Loucy (cell line): ENCODE measurements at regions not wholly inside any gene's neighbourhood (a gene's known extent, or its start where the extent isn't known, plus 50 kb on each side); places are given as distances from the start of the nearest gene placed in this dataset.

Experiments
- H2AFZ ChIP-seq: fragments of 200-600 bp; sonication (generic); 2 replicates; pipeline ENCODE4 v1.6.0; 2016; ENCODE audit warnings: antibody characterized with exemption, mild to moderate bottlenecking, low read length, moderate library complexity
- H3F3A ChIP-seq: fragments of 200-600 bp; 2 replicates; pipeline ENCODE4 v1.6.0; 2016; ENCODE audit warnings: antibody characterized with exemption, low read depth, mild to moderate bottlenecking
- H3K27me3 ChIP-seq: fragments of 200-600 bp; sonication (generic); 2 replicates; pipeline ENCODE4 v1.6.1; 2014; ENCODE audit warnings: low read length, mild to moderate bottlenecking; ENCODE audit not compliant: insufficient read depth, poor library complexity, severe bottlenecking
- H3K36me3 ChIP-seq: fragments of 200-600 bp; sonication (generic); 2 replicates; pipeline ENCODE4 v1.6.1; 2016; ENCODE audit warnings: low read length; ENCODE audit not compliant: insufficient read depth
- H3K4me1 ChIP-seq: fragments of 200-600 bp; sonication (generic); 2 replicates; pipeline ENCODE4 v1.5.1; 2014; ENCODE audit warnings: low read length, mild to moderate bottlenecking; ENCODE audit not compliant: insufficient read depth, poor library complexity, severe bottlenecking
- H3K4me2 ChIP-seq: fragments of 200-600 bp; sonication (generic); 2 replicates; pipeline ENCODE4 v1.6.0; 2014; ENCODE audit warnings: antibody characterized with exemption, low read length, low read depth, mild to moderate bottlenecking; ENCODE audit not compliant: poor library complexity, severe bottlenecking
- H3K4me3 ChIP-seq: fragments of 200-600 bp; sonication (generic); 2 replicates; pipeline ENCODE4 v1.5.1; 2014; ENCODE audit warnings: low read length, mild to moderate bottlenecking, mixed read lengths; ENCODE audit not compliant: poor library complexity, severe bottlenecking
- H3K79me2 ChIP-seq: fragments of 200-600 bp; sonication (generic); 2 replicates; pipeline ENCODE4 v1.6.1; 2014; ENCODE audit warnings: low read length; ENCODE audit not compliant: insufficient read depth
- H3K9ac ChIP-seq: fragments of 200-600 bp; sonication (generic); 2 replicates; pipeline ENCODE4 v1.6.0; 2014; ENCODE audit warnings: mild to moderate bottlenecking, low read depth, low read length, moderate library complexity; ENCODE audit not compliant: poor library complexity, severe bottlenecking
- H3K9me2 ChIP-seq: fragments of 200-600 bp; sonication (generic); replicated peaks from 2 replicates; pipeline ENCODE4 v1.6.1; 2016; ENCODE audit warnings: low read depth, low read length, mixed read lengths
- H3K9me3 ChIP-seq: fragments of 200-600 bp; sonication (generic); 2 replicates; pipeline ENCODE4 v1.6.1; 2014; ENCODE audit warnings: mild to moderate bottlenecking, antibody characterized with exemption, low read length, low read depth; ENCODE audit not compliant: insufficient read depth
- H4K20me1 ChIP-seq: fragments of 200-600 bp; sonication (generic); 2 replicates; pipeline ENCODE4 v1.6.0; 2014; ENCODE audit warnings: antibody characterized with exemption, low read length, mild to moderate bottlenecking; ENCODE audit not compliant: insufficient read depth, poor library complexity, severe bottlenecking
- CTCF ChIP-seq: fragments of 200-600 bp; sonication (generic); conservative IDR thresholded peaks from 2 replicates; pipeline ENCODE4 v1.5.1; 2014; ENCODE audit warnings: mild to moderate bottlenecking, antibody characterized with exemption, low read length
- EZH2phosphoT487 ChIP-seq: fragments of 200-600 bp; IDR thresholded peaks from 2 replicates; pipeline ENCODE4 v1.6.1; 2018; ENCODE audit warnings: antibody characterized with exemption, mild to moderate bottlenecking, moderate library complexity, borderline replicate concordance

- H3F3A ChIP-seq = no peaks in the 10 kb centered on the region
- TF ChIP-seq EZH2phosphoT487 = no peak
- TF ChIP-seq CTCF = no peak
- H3K4me1 ChIP-seq = no peaks in the 10 kb centered on the region
- H3K9ac ChIP-seq = no peak overlapping the region
- no peaks in the 10 kb centered on the region for H4K20me1 ChIP-seq
- H3K4me2 ChIP-seq = no peak overlapping the region
- no peaks in the 10 kb centered on the region for H3K36me3 ChIP-seq
- H3K9me2 ChIP-seq = no peaks in the 10 kb centered on the region
- no peak overlapping the region for H3K4me3 ChIP-seq
- H3K9me3 ChIP-seq = no peaks in the 10 kb centered on the region
- no peaks in the 10 kb centered on the region for H3K79me2 ChIP-seq
- H2AFZ ChIP-seq = no peak overlapping the region
- no peaks in the 10 kb centered on the region for H3K27me3 ChIP-seq
These were observed 183.3 kb downstream of the CCDC59 start for GRCh38 chr12:82174936-82175335.

- Histone ChIP-seq H2AFZ (no peak overlapping the region), H3K9me3 (no peaks in the 10 kb centered on the region)
- TF ChIP-seq CTCF (no peak), EZH2phosphoT487 (no peak)
These were observed 183.8 kb downstream of the CCDC59 start for GRCh38 chr12:82174383-82174782.

GRCh38 chr12:82149045-82149444 lies 209.1 kb downstream of the CCDC59 start:
- H3K4me1 ChIP-seq = no peaks in the 10 kb centered on the region
- H3K4me2 ChIP-seq = no peak overlapping the region
- peaks cover 3% of the 10 kb centered on the region; the same call in 1 of the 2 replicates for H3K9me3 ChIP-seq
- H3K9ac ChIP-seq = no peak overlapping the region
- no peaks in the 10 kb centered on the region for H3K27me3 ChIP-seq
- H4K20me1 ChIP-seq = no peaks in the 10 kb centered on the region
- no peaks in the 10 kb centered on the region for H3F3A ChIP-seq
- H2AFZ ChIP-seq = no peak overlapping the region
- no peaks in the 10 kb centered on the region for H3K79me2 ChIP-seq
- no peak for TF ChIP-seq CTCF
- TF ChIP-seq EZH2phosphoT487 = no peak
- H3K9me2 ChIP-seq = no peaks in the 10 kb centered on the region
- H3K36me3 ChIP-seq = no peaks in the 10 kb centered on the region
- no peak overlapping the region for H3K4me3 ChIP-seq

More at GRCh38 chr12:82174383-82174782, 183.8 kb downstream of the CCDC59 start:
- Histone ChIP-seq H3K4me1 (no peaks in the 10 kb centered on the region), H3K79me2 (no peaks in the 10 kb centered on the region), H3K9ac (no peak overlapping the region), H3K9me2 (no peaks in the 10 kb centered on the region), H3K4me2 (no peak overlapping the region), H3K36me3 (no peaks in the 10 kb centered on the region), H4K20me1 (no peaks in the 10 kb centered on the region), H3F3A (no peaks in the 10 kb centered on the region), H3K4me3 (no peak overlapping the region), H3K27me3 (no peaks in the 10 kb centered on the region)
